ENCODE measurements at regions not wholly inside any gene's neighbourhood (a gene's known extent, or its start where the extent isn't known, plus 50 kb on each side); places are given as distances from the start of the nearest gene placed in this dataset.

DNA sequence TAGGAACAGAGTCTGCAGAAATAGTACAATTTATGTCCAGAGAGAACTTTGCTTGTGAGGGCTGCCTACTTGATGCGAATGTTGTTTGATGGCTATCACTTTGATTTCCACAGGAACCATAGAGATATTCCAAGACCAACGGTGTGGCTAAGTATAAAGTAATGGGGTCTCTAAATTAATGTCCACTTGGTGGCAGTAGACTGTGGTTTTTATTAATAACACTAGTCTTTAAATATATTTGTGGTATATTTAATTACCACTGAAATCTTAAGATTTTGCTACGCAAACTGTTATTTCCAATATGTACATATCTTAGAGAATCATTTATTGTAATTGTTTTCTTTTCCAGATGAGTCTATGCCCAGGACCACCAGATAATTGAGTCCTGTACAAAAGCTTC lies 647.9 kb downstream of the PLA2G4A start:
- TF ChIP-seq, protein P1, sequence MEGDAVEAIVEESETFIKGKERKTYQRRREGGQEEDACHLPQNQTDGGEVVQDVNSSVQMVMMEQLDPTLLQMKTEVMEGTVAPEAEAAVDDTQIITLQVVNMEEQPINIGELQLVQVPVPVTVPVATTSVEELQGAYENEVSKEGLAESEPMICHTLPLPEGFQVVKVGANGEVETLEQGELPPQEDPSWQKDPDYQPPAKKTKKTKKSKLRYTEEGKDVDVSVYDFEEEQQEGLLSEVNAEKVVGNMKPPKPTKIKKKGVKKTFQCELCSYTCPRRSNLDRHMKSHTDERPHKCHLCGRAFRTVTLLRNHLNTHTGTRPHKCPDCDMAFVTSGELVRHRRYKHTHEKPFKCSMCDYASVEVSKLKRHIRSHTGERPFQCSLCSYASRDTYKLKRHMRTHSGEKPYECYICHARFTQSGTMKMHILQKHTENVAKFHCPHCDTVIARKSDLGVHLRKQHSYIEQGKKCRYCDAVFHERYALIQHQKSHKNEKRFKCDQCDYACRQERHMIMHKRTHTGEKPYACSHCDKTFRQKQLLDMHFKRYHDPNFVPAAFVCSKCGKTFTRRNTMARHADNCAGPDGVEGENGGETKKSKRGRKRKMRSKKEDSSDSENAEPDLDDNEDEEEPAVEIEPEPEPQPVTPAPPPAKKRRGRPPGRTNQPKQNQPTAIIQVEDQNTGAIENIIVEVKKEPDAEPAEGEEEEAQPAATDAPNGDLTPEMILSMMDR (IDR thresholded peaks at IDR 0.05) = no peak
- no peak for TF ChIP-seq POLR2A (IDR thresholded peaks at IDR 0.05)
- no peak for TF ChIP-seq EP300 (IDR thresholded peaks at IDR 0.05)
- TF ChIP-seq POLR2AphosphoS5 (IDR thresholded peaks at IDR 0.05) = no peak

All from sigmoid colon (tissue), 4 donors.